HG02678 (cell line): ENCODE measurements at regions not wholly inside any gene's neighbourhood (a gene's known extent, or its start where the extent isn't known, plus 50 kb on each side); places are given as distances from the start of the nearest gene placed in this dataset.
"Not testable (repeated sequence)": the region's sequence is repeated elsewhere in the genome, so short reads cannot be mapped to it uniquely, and the experiment has no call there.

ENCODE experiments used
- ATAC-seq: cut with Tn5 transposase; IDR thresholded peaks from one replicate; pipeline ENCODE4 v1.9.1; 2021; ENCODE audit warnings: mild to moderate bottlenecking, moderate library complexity; ENCODE audit not compliant: unreplicated experiment

- peak; percentile 7 for ATAC-seq
Measured at GRCh38 chr18:11512096-11513025, 97.0 kb upstream of the SLC35G4 start.

- ATAC-seq: peak; percentile 91
Measured at GRCh38 chr18:11511434-11512095, 97.8 kb upstream of the SLC35G4 start.

- ATAC-seq: no peak
Measured at GRCh38 chr18:11506856-11507255, 102.5 kb upstream of the SLC35G4 start.

- no peak for ATAC-seq
Measured at GRCh38 chr18:11505993-11506392, 103.4 kb upstream of the SLC35G4 start.

GRCh38 chr18:11504962-11505361, 104.4 kb upstream of the SLC35G4 start:
- no peak for ATAC-seq

DNA sequence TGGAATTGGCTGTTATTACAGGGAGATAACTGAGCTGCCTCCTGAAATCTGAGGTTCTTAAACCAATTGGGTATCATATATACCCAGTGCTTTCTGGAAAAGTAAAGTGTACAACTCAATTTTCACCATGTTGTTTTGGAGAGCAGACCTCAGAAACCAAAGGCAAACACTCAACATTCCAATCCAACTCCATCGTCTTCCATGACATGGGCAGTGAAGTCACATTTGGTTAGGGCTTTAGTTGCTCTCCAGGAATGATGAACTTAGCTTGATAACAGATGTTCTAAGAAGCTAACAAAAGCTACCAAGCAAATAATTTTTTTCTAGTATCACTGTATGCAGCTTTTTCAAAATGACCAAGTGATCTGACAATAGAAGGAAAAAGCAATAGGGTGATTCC, 107.0 kb upstream of the SLC35G4 start:
- ATAC-seq: no peak

GRCh38 chr18:11501352-11501751, 108.0 kb upstream of the SLC35G4 start:
- no peak for ATAC-seq

DNA sequence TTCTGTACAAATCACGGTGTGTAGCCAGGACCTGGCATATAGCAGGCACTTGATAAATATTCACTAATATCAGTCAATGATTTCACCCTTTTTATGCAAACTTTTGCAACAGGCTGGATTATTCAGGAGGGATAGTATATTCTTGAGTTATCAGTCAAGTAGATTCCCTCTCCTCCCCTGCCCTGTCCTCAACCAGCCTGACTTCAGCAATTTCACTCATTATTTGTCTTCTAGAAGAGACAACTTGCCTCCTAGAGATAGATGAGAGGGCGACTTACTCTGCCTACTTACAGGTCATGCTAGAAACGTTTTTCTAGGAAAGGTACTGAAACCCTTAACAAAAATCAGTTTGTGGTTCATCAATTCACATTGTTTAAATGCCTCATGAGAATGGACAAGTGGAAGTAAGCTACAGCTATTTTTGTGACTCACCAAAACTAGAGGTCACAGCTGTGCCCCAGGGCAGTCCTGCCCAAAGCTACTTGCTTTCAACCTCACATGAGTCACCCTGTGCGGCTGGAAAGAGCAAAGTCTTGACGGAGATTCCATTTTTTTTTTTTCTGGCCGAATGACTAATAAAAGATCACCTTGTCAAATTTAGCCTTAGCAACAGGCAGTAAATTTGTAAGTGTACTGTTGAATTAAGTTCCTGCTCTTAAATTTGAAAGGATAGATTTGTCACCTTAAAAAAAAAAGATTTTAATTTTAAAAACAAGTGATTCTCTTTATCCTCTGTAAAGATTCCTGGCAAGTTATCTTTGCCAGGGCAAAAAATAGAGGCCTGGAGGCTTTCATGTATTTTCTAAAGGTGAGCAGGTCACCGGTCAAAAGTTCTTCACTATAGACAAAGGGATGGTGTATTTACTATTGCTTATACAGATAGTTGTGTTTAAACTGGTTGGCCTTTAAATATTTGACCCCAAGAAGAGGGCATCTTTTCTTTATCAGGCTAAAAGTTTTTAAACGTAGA, 109.0 kb upstream of the SLC35G4 start:
- peak; percentile 79 for ATAC-seq

- no peak for ATAC-seq
Measured at GRCh38 chr18:11498821-11499220, 110.6 kb upstream of the SLC35G4 start.

GRCh38 chr18:11497585-11497984, 111.8 kb upstream of the SLC35G4 start:
- no peak for ATAC-seq

- ATAC-seq: no peak
Measured at GRCh38 chr18:11496526-11497172, 112.7 kb upstream of the SLC35G4 start.

DNA sequence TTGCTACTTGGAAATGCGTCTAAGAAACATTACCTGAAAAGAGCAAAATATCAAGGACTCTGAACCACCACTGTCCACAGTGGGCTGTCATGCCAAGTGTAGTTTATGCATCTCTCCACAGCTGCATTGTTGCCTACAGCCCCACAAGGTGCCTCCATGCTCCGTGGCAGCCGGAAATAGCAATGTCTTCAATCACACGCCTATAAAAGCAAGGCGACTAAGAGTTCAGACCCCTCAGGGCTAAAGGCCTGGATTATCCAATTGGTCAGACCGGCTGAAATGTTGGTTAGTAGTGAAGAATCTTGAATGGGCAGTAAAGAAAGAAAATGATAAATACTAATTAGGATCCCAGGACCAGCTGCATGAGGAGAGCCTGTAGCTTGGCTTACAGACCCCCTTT, 114.0 kb upstream of the SLC35G4 start:
- no peak for ATAC-seq

GRCh38 chr18:11494107-11494506, 115.3 kb upstream of the SLC35G4 start:
- no peak for ATAC-seq

DNA sequence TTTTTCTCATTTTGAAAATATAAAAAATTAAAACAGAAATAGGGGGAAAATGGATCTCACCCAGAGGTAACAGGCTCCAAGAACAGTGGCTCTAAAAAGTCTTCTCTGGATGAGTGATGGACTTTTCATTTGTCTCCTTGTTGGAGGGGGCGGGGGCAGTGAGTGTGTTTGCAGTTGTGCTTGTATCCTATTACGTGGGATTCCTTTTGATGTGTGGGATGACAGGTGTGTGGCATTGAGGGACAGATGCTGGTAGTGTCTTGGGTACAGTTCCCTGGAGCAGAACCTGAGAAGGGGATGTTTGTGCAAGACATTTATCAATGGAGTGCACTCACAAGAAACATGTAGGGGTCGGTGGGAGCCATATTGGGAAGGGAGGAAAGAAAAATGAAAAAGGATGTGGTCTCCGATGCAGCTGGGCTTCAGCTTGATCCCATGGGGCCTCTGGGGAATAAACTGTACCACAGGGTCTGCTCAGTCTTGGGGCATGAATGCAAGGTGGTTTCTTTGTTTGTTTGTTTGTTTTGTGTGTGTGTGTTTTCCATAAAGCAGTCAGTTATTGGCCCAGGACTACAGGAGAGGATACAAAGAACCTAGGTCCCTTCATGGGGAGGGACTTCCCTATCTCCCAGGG, 120.0 kb upstream of the SLC35G4 start:
- no peak for ATAC-seq

DNA sequence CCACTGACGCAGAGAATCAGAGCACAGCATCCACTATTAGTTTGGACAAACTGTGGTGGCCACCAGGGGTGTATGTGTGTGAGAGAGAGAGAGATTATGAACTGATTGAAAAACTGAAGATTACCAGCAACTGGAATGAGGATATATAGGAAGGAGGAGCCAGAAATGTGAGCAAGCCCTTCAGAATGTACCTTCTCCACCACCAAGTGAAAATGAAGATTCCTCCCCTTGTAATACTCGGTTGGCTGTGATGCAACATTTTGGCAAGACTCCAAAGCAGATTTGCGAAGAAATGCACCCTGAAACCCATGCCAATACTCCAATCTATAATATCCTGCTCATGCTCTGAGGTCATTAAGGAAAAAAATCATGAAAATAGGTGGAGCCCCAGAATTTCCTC, 121.2 kb upstream of the SLC35G4 start:
- ATAC-seq: no peak

- no peak for ATAC-seq
Measured at GRCh38 chr18:11487390-11487789, 122.0 kb upstream of the SLC35G4 start.

- no peak for ATAC-seq
Measured at GRCh38 chr18:11482271-11482670, 127.1 kb upstream of the SLC35G4 start.

GRCh38 chr18:11480692-11481091, 128.7 kb upstream of the SLC35G4 start:
- no peak for ATAC-seq

- ATAC-seq: not testable (repeated sequence)
Measured at GRCh38 chr18:11479031-11479430, 130.4 kb upstream of the SLC35G4 start.

DNA sequence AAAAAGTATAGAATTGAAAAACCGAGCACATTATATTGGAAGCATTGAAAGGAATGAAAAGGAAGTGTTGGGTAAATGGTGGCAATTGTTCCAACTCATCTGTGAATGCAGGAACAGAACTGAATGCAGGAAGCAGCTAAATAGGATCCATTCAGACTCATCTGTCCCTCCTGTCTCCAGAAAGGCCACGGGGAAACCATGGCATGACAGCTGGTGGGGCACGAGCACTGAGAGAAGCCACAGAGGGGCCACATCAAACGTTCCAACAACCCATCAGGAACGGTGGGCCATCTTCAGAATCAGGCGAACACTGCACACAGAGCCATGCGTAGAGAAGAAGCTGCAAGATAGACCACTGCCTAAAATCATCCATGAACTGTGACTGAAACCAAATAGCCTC, 138.5 kb upstream of the SLC35G4 start:
- no peak for ATAC-seq
